GM23338 (cell line): ENCODE measurements at regions not wholly inside any gene's neighbourhood (a gene's known extent, or its start where the extent isn't known, plus 50 kb on each side); places are given as distances from the start of the nearest gene placed in this dataset.

Experiments used
- ATAC-seq: fragments of 200-7000 bp; cut with Tn5 transposase; 3 replicates; pipeline ENCODE4 v1.9.1; 2020
- DNase-seq: peaks from one replicate; pipeline ENCODE4 v3.0.0-alpha.2; 2015; ENCODE audit warnings: low spot score
- H2AFZ ChIP-seq: fragments of 200-600 bp; sonication (generic); 2 replicates; pipeline ENCODE4 v1.8.0; 2016; ENCODE audit warnings: antibody characterized with exemption, mild to moderate bottlenecking, moderate library complexity
- H3F3A ChIP-seq: fragments of 200-600 bp; sonication (generic); replicated peaks from 2 replicates; pipeline ENCODE4 v1.8.0; 2017; ENCODE audit warnings: antibody characterized with exemption, mixed run types, low read depth
- H3K27ac ChIP-seq: fragments of 200-600 bp; sonication (generic); 2 replicates; pipeline ENCODE4 v1.6.1; 2016; ENCODE audit warnings: low read depth
- H3K27me3 ChIP-seq: fragments of 200-600 bp; sonication (generic); 2 replicates; pipeline ENCODE4 v1.8.0; 2016; ENCODE audit warnings: mild to moderate bottlenecking, mixed run types, moderate library complexity; ENCODE audit not compliant: insufficient read depth
- H3K36me3 ChIP-seq: fragments of 200-600 bp; sonication (generic); 2 replicates; pipeline ENCODE4 v1.8.0; 2016; ENCODE audit warnings: mild to moderate bottlenecking; ENCODE audit not compliant: insufficient read depth
- H3K4me1 ChIP-seq: fragments of 200-600 bp; sonication (generic); 2 replicates; pipeline ENCODE4 v1.8.0; 2016; ENCODE audit warnings: mild to moderate bottlenecking, moderate library complexity; ENCODE audit not compliant: insufficient read depth
- H3K4me2 ChIP-seq: fragments of 200-600 bp; sonication (generic); 2 replicates; pipeline ENCODE4 v1.7.1; 2017; ENCODE audit warnings: mixed run types
- H3K4me3 ChIP-seq: fragments of 200-600 bp; sonication (generic); 2 replicates; pipeline ENCODE4 v1.6.1; 2016; ENCODE audit warnings: mixed run types
- H3K79me2 ChIP-seq: fragments of 200-600 bp; sonication (generic); replicated peaks from 2 replicates; pipeline ENCODE4 v1.8.0; 2017; ENCODE audit warnings: mild to moderate bottlenecking; ENCODE audit not compliant: insufficient read depth
- H3K9me2 ChIP-seq: fragments of 200-600 bp; sonication (generic); 2 replicates; pipeline ENCODE4 v1.8.0; 2017; ENCODE audit not compliant: insufficient read depth
- H4K20me1 ChIP-seq: fragments of 200-600 bp; sonication (generic); replicated peaks from 2 replicates; pipeline ENCODE4 v1.8.0; 2017; ENCODE audit warnings: mild to moderate bottlenecking; ENCODE audit not compliant: insufficient read depth
- H3K27ac Mint-ChIP-seq: 2 replicates; pipeline ENCODE4 v1.8.0; 2020; ENCODE audit warnings: inconsistent platforms, mild to moderate bottlenecking, moderate library complexity, mixed read lengths
- H3K27me3 Mint-ChIP-seq: 3 replicates; pipeline ENCODE4 v1.8.0; 2022; ENCODE audit warnings: low read depth, mild to moderate bottlenecking, moderate library complexity, mixed read lengths, inconsistent platforms; ENCODE audit not compliant: insufficient read depth, poor library complexity
- H3K36me3 Mint-ChIP-seq: 3 replicates; pipeline ENCODE4 v1.8.0; 2021; ENCODE audit warnings: low read depth, mild to moderate bottlenecking, inconsistent platforms, moderate library complexity, mixed read lengths
- H3K4me1 Mint-ChIP-seq: 3 replicates; pipeline ENCODE4 v1.8.0; 2020; ENCODE audit warnings: mild to moderate bottlenecking, inconsistent platforms, mixed read lengths
- H3K4me3 Mint-ChIP-seq: 3 replicates; pipeline ENCODE4 v1.8.0; 2021; ENCODE audit warnings: moderate library complexity, mild to moderate bottlenecking, inconsistent platforms, mixed read lengths
- H3K9me3 Mint-ChIP-seq: 3 replicates; pipeline ENCODE4 v1.8.0; 2020; ENCODE audit warnings: moderate library complexity, mild to moderate bottlenecking, inconsistent platforms, mixed read lengths
- EZH2 ChIP-seq: fragments of 200-600 bp; sonication (generic); IDR thresholded peaks from one replicate; pipeline ENCODE4 v1.8.0; 2017; ENCODE audit warnings: antibody characterized with exemption, mild to moderate bottlenecking, low read depth; ENCODE audit not compliant: unreplicated experiment
- EZH2phosphoT487 ChIP-seq: fragments of 200-600 bp; sonication (generic); IDR thresholded peaks from one replicate; pipeline ENCODE4 v1.8.1; 2018; ENCODE audit warnings: antibody characterized with exemption; ENCODE audit not compliant: unreplicated experiment
- JUNB ChIP-seq: IDR thresholded peaks from one replicate; pipeline ENCODE4 v1.6.1; 2016; ENCODE audit warnings: antibody characterized with exemption; ENCODE audit not compliant: unreplicated experiment
- POLR2AphosphoS5 ChIP-seq: IDR thresholded peaks from 2 replicates; pipeline ENCODE4 v1.6.1; 2016; ENCODE audit warnings: antibody characterized with exemption, low read depth
- STAT1 ChIP-seq: IDR thresholded peaks from one replicate; pipeline ENCODE4 v1.6.1; 2016; ENCODE audit warnings: antibody characterized with exemption; ENCODE audit not compliant: unreplicated experiment
- ZNF114 ChIP-seq: fragments of 250-450 bp; sonication (Bioruptor Pico); IDR thresholded peaks from 2 replicates; pipeline ENCODE4 v1.5.0; 2020; ENCODE audit warnings: mild to moderate bottlenecking, moderate library complexity
- ZNF331 ChIP-seq: fragments of 250-450 bp; sonication (Bioruptor Pico); IDR thresholded peaks from 2 replicates; pipeline ENCODE4 v1.5.0; 2020; ENCODE audit warnings: low read depth, mild to moderate bottlenecking, moderate library complexity
- ZNF462 ChIP-seq: fragments of 250-450 bp; sonication (Bioruptor Pico); IDR thresholded peaks from 2 replicates; pipeline ENCODE4 v1.5.0; 2020; ENCODE audit warnings: mild to moderate bottlenecking, moderate library complexity

- TF ChIP-seq ZNF462 (CRISPR knock-in tag) = no peak
- TF ChIP-seq JUNB = no peak
Observed at GRCh38 chr17:14902297-14902696, 362.8 kb downstream of the PMP22 start (continued).

- Histone ChIP-seq H3K27ac (no peak overlapping the region), H3K36me3 (no peaks in the 10 kb centered on the region), H3K27me3 (no peaks in the 10 kb centered on the region), H3K4me2 (no peak overlapping the region), H4K20me1 (no peaks in the 10 kb centered on the region), H3K4me3 (no peak overlapping the region), H3F3A (no peaks in the 10 kb centered on the region), H3K4me1 (peaks cover 3% of the 10 kb centered on the region; the same call in 1 of the 2 replicates), H3K79me2 (no peaks in the 10 kb centered on the region), H2AFZ (no peak overlapping the region), H3K9me2 (peaks cover 12% of the 10 kb centered on the region; the same call in 1 of the 2 replicates)
- no peaks in the 10 kb centered on the region for H3K36me3 Mint-ChIP-seq
- H3K4me3 Mint-ChIP-seq = no peak overlapping the region
- no peaks in the 10 kb centered on the region; the same call in 2 of the 3 replicates for H3K9me3 Mint-ChIP-seq
- ATAC-seq (no peak), DNase-seq (no peak)
- no peaks in the 10 kb centered on the region for H3K27me3 Mint-ChIP-seq
- H3K27ac Mint-ChIP-seq = no peak overlapping the region
- H3K4me1 Mint-ChIP-seq = no peaks in the 10 kb centered on the region; the same call in 2 of the 3 replicates
- TF ChIP-seq EZH2 (no peak), ZNF331 (no peak), STAT1 (no peak), ZNF114 (CRISPR knock-in tag) (no peak), ZNF462 (CRISPR knock-in tag) (no peak), POLR2AphosphoS5 (no peak), EZH2phosphoT487 (no peak), JUNB (no peak)
Observed at GRCh38 chr17:14901376-14901775, 363.8 kb downstream of the PMP22 start.
